Sciatic nerve (tissue), 2 donors: ENCODE measurements at regions not wholly inside any gene's neighbourhood (a gene's known extent, or its start where the extent isn't known, plus 50 kb on each side); places are given as distances from the start of the nearest gene placed in this dataset.
"Not testable (repeated sequence)": the region's sequence is repeated elsewhere in the genome, so short reads cannot be mapped to it uniquely, and the experiment has no call there.

Source experiments
- ATAC-seq: fragments of 200-7000 bp; cut with Tn5 transposase; one replicate; pipeline ENCODE4 v1.9.1; 2020; ENCODE audit warnings: mild to moderate bottlenecking, moderate library complexity
- DNase-seq: peaks from one replicate; pipeline ENCODE4 v3.0.0-alpha.2; 2020; ENCODE audit warnings: low spot score
- intact Hi-C: fragments of 100-400 bp; cut with DNase I; formaldehyde crosslinking; loops from one replicate; pipeline ENCODE4 v1.14.2; 2022
- donor health status: DM: no; HTN: no; CAD: no.
- donor health status: DM: no; HTN: no; CAD: no.

DNA sequence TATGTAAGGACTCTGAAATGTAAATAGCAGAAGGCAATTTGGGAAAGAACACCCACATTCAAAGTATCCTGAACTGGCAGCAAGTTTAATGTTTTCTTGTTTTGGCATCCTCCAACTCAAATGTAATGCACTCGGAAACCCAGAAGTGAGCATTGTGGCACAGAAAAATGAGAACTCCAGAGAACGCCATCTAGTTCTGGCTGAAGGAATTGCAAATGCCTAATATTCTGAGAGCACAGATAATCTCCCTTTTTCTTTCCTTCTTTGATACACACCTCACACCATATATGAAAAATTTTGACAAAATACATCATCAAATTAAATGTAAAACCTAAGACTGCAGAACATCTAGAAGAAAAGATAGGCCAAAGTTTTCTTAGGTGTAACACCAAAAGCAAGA, 52.1 kb downstream of the PWWP3B start:
- DNase-seq (no peak), ATAC-seq (no peak)
- intact Hi-C loops, result no loop called here

DNA sequence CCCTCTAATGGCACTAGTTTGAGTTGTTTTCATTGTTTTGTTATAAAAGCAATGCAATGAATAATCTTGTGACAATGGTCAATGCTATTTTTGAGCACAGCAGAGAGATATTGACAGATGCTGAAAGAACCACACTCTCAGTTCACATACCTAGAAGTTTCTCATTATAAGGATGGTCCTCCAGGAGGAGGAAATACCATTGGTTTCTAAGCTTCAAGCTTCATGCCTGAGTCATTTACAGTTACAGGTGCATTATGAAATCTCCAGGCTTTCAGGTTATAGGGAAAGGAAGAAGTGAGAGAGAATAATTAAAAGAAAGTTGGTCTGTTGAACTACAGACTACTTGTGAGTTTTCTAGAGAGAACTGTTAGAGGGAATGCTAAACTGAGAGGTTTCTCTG, 75.3 kb downstream of the PWWP3B start:
- ATAC-seq, result no peak
- no peak for DNase-seq
- intact Hi-C loops, result no loop called here

DNA sequence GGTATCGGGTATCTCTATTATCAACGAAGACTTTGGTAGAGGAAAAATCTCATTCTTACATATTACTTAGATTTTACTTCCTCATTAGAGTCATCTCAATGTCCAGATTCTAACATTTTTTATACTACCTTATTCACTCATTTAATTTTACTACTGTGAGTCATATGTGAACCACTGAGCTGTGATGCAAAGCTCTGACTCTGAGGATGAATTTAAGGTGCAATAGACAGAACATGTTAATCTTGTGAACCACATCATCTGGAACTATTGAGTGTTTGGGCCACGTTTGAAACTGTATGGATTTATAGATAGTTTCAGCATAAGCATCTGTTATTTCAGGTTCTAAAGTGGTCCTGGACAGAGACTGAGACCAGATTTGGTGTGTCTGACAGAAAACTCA, 78.4 kb downstream of the PWWP3B start:
- no peak for ATAC-seq
- DNase-seq, result no peak
- intact Hi-C loops, result no loop called here

DNA sequence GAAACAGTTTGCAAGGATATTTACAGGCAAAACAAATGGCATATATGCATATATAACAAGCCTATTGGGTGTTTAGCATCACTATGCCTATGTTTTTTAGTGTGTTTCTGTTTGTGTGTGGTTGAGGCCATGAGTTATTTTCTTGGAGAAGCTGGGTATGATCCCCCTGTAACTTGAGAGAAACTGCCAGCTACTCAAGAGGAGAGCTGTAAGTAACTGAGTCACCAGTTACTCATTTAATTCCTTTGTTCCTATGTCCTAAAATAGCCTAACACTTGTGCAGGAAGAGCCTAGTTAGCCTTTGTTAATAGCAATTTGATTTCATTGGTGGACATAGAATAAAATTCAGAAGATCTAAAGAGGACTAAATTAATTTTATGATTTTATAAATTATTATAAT, 79.1 kb downstream of the PWWP3B start:
- DNase-seq, result no peak
- ATAC-seq, result no peak
- intact Hi-C loops, result no loop called here

DNA sequence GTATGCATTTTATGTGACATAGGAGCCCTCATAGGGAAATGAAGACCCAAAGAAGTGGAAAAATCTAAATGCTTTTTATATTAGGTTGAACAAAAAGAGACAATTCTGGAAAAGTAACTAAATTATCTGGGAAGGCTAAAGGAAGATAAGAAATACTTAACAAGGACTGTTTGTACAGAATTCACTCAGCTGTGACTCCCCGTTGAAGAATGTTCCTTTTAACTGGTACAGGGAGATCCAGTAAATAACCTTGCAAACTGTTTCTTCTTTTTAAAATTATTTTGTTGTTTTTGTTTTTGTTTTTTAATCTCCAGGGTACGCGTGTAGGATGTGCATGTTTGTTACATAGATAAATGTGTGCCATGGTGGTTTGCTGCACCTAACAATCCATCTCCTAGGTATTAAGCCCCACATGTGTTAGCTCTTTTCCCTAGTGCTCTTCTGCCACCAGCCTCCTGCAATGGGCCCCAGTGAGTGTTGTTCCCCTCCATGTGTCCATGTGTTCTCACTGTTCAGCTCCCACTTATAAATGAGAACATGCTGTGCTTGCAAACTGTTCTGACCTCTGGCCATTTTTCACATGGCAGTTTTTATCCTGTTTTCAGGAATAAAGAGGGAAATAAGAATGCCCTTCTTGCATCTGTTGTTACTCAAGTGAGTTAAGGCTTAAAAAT, 81.7 kb downstream of the PWWP3B start:
- ATAC-seq (no peak), DNase-seq (no peak)
- intact Hi-C loops, result no loop called here

DNA sequence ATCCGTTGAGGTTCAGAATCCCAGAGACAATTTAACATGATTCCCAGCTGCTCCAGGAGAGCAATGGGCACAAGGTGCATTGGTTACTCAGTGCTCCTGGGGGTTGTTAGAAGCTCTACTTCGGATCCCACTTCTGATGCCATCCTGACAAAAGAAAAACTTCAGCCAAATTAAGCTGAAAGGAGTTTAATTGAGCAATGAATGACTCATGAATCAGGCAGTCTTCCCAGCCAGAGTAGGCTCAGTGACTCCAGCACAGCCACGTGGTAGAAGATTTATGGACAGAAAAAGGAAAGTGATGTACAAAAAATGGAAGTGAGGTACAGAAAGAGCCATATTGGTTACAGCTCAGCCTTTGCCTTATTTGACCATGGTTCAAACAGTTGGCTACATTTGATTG, 95.7 kb downstream of the PWWP3B start:
- intact Hi-C loops, result no loop called here
- no peak for ATAC-seq

DNA sequence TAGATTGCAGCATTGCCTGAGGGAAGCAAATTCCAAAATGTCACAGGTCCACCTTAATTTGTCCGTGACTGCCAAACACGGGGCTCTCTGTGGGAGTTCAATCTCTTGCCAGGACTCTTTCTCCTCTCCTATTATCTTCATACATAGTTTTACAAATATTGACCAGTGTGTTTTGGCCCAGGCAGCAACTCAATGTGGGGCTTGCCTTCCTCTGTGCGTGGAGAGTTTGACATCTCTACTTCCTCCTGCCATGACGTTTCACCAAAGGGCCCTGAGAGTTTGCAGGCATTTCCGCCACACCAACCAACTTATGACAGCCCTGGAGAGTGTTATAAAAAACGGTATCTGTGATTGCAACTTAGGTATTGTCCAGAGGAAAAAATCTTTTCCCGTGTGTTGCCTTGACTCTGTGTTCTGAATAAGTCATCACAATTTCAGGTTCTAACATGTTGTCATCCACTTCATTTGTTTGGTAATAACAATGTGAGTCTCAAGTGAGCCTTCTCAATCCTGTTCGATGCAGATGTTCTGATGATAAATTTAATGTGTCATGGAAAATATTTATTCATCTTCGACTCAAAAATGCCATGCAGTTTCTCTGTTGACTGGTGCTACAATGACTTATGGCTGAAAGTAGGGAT, 106.0 kb downstream of the PWWP3B start:
- ATAC-seq, intact Hi-C loops, DNase-seq: not testable (repeated sequence)

More for the DNA sequence above, 95.7 kb downstream of the PWWP3B start:
- no peak for DNase-seq

DNA sequence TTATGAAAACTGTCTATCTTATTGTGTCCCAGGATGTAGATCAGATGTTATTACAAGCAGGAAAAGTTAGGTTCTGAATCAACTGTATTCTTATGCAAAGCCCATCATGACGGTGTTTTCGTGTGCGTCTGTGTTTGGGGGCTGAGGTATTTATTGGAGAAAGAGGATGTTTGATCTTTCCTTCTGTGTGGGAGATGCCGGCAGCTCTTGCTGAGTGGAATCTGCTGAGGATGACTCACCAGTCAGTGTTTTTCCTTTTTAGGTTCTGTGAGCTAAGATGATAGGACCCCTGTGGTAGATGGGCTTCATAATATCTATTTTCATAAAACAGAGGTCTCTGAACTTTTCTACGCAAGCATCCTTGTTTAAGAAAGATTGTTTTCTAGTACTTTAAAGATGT, 107.1 kb downstream of the PWWP3B start:
- intact Hi-C loops, ATAC-seq: not testable (repeated sequence)

DNA sequence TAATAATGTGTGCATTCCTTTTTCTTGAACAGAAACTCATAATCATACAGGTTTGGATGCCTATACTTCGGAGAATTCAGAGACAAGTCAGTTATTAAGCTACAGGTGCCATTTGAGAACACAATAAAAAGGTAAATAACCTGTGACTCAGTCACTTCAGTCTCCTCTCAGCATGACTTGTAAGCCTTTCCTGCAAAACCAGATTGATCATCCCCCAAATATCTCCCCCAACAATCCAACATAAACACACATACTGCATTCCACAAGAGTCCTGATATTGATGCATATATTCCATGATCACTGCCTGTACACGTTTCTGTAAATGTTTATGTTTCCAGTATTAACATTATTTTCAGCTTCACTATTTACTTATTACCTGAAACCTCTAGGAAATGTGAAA, 110.8 kb downstream of the PWWP3B start:
- ATAC-seq (no peak), DNase-seq (no peak)
- intact Hi-C loops, result no loop called here

More for the DNA sequence above, 107.1 kb downstream of the PWWP3B start:
- not testable (repeated sequence) for DNase-seq

DNA sequence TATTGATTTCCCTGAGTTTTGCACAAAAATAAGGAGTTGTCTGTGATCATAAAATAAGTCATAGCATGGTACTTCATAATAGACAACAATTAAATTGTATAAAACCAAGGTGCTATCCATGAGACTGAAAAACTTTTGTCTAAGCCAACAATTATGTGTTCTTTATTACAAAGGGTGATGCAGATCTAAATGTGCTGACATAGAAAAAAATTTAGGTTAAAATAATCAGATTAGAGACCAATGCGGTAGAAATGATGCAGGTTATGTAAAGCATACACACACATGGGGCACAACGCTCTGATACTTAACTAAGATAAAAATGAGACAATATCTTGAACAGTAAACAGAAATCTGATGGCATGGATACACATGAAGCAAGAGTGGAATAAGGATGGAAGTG, 113.3 kb downstream of the PWWP3B start:
- ATAC-seq (no peak), DNase-seq (no peak)
- intact Hi-C loops, result no loop called here

DNA sequence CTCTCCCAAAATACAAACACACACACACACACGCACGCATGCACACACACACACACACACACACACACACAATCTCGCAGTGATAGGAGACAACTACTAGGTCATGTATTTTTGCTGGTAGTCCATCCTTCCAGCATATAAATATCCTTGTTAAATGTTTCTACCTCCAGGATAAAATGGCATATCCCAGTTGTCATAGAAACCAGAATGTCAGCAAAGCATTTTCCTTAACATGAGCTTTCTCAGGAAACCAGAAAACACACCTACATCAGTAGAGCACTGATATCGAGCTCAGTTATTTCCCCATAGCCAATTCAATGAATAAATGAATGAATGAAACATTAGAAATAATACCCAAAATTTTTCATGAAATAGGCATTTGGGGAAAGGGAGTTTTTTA, 115.7 kb downstream of the PWWP3B start:
- DNase-seq, result no peak
- no peak for ATAC-seq
- intact Hi-C loops, result no loop called here

DNA sequence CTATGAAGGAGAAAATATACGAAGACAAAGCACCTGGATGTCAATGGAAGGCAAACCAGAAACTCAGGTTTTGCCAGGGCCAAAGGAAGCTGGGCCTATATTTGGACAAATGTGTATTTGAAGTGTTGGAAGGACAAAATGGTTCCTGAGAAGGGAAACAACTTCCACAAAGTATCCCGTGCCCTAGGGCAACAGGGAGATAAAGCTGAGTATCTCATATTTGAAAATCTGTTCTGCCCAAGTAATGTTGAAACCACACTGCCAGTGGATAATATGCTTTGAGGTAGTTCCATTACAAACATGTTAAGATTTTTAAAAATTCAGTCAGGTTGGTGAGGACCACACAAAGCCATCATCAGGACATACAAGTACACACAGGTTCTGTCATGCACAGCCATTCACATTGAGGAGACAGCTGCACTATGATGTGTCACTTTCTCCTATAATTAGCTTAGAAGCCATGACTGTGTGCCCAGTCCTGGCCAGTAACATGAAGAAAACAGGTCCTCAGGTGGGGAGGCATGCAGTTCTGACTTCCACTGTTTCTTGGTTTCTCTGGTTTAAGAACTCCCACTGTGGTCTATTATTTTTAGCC, 116.4 kb downstream of the PWWP3B start:
- ATAC-seq (no peak), DNase-seq (no peak)
- intact Hi-C loops, result no loop called here

DNA sequence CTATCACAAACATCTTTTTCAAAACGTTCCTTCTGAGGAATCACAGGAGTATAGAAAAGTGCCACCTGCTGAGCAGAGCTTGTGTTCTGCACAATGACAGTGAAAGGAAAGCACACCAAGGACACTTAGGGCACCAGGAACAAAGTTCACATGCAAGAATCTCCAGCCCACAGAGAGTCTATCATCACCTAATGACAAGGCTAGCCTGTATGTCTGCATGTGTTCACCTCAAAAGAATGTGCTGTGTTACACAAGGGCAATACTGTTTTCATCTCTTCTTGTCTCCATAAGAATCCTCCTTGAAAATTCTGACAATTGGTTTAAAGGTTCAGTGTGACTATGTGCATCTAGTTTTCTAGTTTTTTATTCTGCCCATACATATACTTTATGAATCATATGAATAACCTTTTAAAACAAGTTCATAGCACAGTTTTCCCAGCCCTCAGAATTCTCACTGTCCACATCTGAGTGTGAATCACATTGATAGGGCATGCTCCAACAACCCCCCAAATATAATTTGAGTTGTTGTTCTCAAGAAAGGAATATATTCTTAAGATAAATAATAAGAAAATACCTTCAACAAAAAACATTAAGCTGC, 118.0 kb downstream of the PWWP3B start:
- ATAC-seq, result no peak
- intact Hi-C loops, result no loop called here

DNA sequence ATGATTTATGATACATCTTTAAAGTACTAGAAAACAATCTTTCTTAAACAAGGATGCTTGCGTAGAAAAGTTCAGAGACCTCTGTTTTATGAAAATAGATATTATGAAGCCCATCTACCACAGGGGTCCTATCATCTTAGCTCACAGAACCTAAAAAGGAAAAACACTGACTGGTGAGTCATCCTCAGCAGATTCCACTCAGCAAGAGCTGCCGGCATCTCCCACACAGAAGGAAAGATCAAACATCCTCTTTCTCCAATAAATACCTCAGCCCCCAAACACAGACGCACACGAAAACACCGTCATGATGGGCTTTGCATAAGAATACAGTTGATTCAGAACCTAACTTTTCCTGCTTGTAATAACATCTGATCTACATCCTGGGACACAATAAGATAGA, 122.7 kb downstream of the PWWP3B start:
- not testable (repeated sequence) for DNase-seq

More for the DNA sequence above, 118.0 kb downstream of the PWWP3B start:
- DNase-seq, result no peak

DNA sequence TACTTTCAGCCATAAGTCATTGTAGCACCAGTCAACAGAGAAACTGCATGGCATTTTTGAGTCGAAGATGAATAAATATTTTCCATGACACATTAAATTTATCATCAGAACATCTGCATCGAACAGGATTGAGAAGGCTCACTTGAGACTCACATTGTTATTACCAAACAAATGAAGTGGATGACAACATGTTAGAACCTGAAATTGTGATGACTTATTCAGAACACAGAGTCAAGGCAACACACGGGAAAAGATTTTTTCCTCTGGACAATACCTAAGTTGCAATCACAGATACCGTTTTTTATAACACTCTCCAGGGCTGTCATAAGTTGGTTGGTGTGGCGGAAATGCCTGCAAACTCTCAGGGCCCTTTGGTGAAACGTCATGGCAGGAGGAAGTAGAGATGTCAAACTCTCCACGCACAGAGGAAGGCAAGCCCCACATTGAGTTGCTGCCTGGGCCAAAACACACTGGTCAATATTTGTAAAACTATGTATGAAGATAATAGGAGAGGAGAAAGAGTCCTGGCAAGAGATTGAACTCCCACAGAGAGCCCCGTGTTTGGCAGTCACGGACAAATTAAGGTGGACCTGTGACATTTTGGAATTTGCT, 123.8 kb downstream of the PWWP3B start:
- intact Hi-C loops, DNase-seq, ATAC-seq: not testable (repeated sequence)

More for the DNA sequence above, 122.7 kb downstream of the PWWP3B start:
- ATAC-seq, intact Hi-C loops: not testable (repeated sequence)

DNA sequence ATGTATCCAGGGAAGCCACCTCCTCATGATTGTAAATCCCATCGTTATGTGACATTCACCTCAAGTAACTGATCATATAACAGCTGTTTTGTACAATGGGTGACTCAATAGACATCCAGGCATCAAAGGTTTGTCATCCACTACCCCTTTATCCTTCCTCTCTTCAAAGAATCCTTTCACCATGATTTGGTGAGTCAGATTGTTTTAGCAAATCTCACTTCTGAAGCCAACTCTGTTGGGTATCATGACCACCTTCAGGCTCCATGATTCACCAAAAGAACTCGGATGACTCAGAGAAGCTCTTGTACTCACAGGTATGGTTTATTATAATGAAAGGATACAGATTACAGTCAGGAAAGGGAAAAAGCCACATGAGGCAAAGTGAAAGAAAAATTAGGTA, 132.1 kb downstream of the PWWP3B start:
- intact Hi-C loops, result no loop called here
- DNase-seq (no peak), ATAC-seq (no peak)

DNA sequence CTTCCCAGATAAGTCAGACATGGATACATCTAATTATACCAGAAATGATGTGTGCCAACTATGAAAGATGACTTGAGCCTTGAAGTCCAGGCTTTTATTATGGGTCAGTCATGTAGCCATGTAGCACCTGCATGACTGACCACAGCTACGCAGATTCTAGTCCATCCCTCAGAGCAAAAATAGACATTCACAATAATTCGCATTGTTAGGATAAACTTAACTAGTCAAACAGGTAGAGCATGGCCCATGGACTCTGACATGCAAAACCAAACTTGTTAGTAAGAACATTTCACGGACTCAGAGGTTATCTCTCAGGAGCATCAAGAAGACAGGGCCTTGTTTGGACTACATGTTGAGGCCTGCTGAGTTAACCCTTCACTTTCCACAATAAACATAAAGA, 132.6 kb downstream of the PWWP3B start:
- ATAC-seq (no peak), DNase-seq (no peak)
- intact Hi-C loops, result no loop called here

DNA sequence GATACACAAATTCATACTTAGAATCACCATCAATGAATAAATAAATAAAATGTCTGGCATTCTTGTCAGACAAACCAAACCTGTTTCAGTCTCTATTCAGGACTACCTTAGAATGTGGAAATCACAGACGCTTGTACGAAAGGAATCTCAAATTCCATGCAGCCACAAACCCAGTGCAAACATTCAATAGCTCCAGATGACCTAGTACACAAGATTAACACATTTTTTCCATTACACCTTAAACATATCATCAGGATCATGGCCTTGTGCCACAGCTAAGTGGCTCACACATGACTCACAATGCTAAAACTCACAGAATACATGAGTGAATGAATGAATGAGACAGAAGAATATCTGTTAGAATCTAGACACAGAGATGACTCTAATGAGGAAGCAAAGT, 134.2 kb downstream of the PWWP3B start:
- ATAC-seq (no peak), DNase-seq (no peak)
- intact Hi-C loops, result no loop called here

DNA sequence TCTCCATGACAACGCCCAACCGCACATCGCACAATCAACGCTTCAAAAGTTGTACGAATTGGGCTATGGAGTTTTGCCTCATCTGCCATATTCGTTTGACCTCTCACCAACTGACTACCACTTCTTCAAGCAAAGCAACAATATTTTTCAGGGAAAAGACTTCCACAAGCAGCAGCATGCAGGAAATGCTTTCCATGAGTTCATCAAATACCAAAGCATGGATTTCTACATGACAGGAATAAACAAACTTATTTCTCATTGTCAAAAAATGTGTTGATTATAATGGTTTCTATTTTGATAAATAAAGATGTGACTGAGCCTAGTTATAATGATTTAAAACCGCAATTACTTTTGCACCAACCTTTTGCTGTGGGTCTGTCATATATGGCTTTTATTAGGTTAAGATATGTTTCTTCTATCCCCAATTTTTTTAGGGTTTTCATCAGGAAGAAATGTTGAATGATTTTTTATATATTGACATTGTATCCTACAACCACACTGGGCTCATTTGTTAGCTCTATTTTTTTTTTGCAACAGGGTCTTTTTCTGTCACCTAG, 138.4 kb downstream of the PWWP3B start:
- ATAC-seq (no peak), DNase-seq (no peak)
- intact Hi-C loops, result no loop called here
